PC-9 (cell line): ENCODE measurements at regions not wholly inside any gene's neighbourhood (a gene's known extent, or its start where the extent isn't known, plus 50 kb on each side); places are given as distances from the start of the nearest gene placed in this dataset.

Experiments used
- BruUV-seq: library from RNA; stranded (reverse); fragments of 400-500 nt; replicated peaks from 2 replicates; lab custom pipeline; 2021; lab: Mats Ljungman, UMichigan
- CTCF ChIA-PET: fragments of 300-600 bp; sonication (Branson Sonifier 250); formaldehyde crosslinking; loops from one replicate; lab custom pipeline; 2022; ENCODE audit warnings: antibody characterized with exemption; lab: Charles Lee
- POLR2A ChIA-PET: fragments of 300-600 bp; sonication (Branson Sonifier 250); formaldehyde crosslinking; loops from one replicate; lab custom pipeline; 2022; ENCODE audit warnings: antibody characterized with exemption; ENCODE audit not compliant: unreplicated experiment; lab: Charles Lee
- DNase-seq, 2 experiments: peaks; one replicate each; pipeline versions ENCODE4 v3.0.0 to v3.0.0-alpha.2; 2015 to 2022; ENCODE audit warnings: mixed read lengths in 1 of 2
- H2AFZ ChIP-seq: fragments of 200-600 bp; sonication (generic); 2 replicates; pipeline ENCODE4 v1.8.1; 2017; ENCODE audit warnings: antibody characterized with exemption
- H3F3A ChIP-seq: fragments of 200-600 bp; sonication (generic); 2 replicates; pipeline ENCODE4 v1.8.1; 2017; ENCODE audit warnings: antibody characterized with exemption, mild to moderate bottlenecking, low read depth; ENCODE audit not compliant: insufficient read depth
- H3K27ac ChIP-seq: fragments of 200-600 bp; sonication (generic); 2 replicates; pipeline ENCODE4 v1.6.1; 2016; ENCODE audit warnings: mixed run types
- H3K27me3 ChIP-seq: fragments of 200-600 bp; sonication (generic); 2 replicates; pipeline ENCODE4 v1.6.1; 2016; ENCODE audit warnings: low read depth, mixed run types; ENCODE audit not compliant: insufficient read depth
- H3K36me3 ChIP-seq: fragments of 200-600 bp; sonication (generic); 2 replicates; pipeline ENCODE4 v1.6.1; 2016; ENCODE audit warnings: low read depth, mixed run types
- H3K4me1 ChIP-seq: fragments of 200-600 bp; sonication (generic); replicated peaks from 2 replicates; pipeline ENCODE4 v1.6.1; 2016; ENCODE audit warnings: mixed run types; ENCODE audit not compliant: insufficient read depth
- H3K4me2 ChIP-seq: fragments of 200-600 bp; sonication (generic); 2 replicates; pipeline ENCODE4 v1.6.1; 2017; ENCODE audit warnings: mixed run types
- H3K4me3 ChIP-seq: fragments of 200-600 bp; sonication (generic); 2 replicates; pipeline ENCODE4 v1.6.1; 2016; ENCODE audit warnings: mixed run types
- H3K79me2 ChIP-seq: fragments of 200-600 bp; sonication (generic); 2 replicates; pipeline ENCODE4 v1.6.1; 2017; ENCODE audit warnings: low read depth, mixed run types
- H3K9me2 ChIP-seq: fragments of 200-600 bp; sonication (generic); 2 replicates; pipeline ENCODE4 v1.8.1; 2017; ENCODE audit warnings: mild to moderate bottlenecking; ENCODE audit not compliant: insufficient read depth
- H3K9me3 ChIP-seq: fragments of 200-600 bp; sonication (generic); 2 replicates; pipeline ENCODE4 v1.8.1; 2016; ENCODE audit warnings: low read depth; ENCODE audit not compliant: insufficient read depth
- H4K20me1 ChIP-seq: fragments of 200-600 bp; sonication (generic); 2 replicates; pipeline ENCODE4 v1.8.1; 2017; ENCODE audit not compliant: insufficient read depth
- CTCF ChIP-seq: fragments of 200-600 bp; sonication (generic); conservative IDR thresholded peaks from 2 replicates; pipeline ENCODE4 v1.6.1; 2017; ENCODE audit warnings: mixed run types, antibody characterized with exemption, mild to moderate bottlenecking, moderate library complexity
- EZH2 ChIP-seq: fragments of 200-600 bp; sonication (generic); IDR thresholded peaks from 2 replicates; pipeline ENCODE4 v1.8.0; 2017; ENCODE audit warnings: antibody characterized with exemption, low read depth
- intact Hi-C: fragments of 100-400 bp; cut with micrococcal nuclease; formaldehyde crosslinking; loops from one replicate; pipeline ENCODE4 v1.10.0; 2022; ENCODE audit not compliant: unreplicated experiment

DNA sequence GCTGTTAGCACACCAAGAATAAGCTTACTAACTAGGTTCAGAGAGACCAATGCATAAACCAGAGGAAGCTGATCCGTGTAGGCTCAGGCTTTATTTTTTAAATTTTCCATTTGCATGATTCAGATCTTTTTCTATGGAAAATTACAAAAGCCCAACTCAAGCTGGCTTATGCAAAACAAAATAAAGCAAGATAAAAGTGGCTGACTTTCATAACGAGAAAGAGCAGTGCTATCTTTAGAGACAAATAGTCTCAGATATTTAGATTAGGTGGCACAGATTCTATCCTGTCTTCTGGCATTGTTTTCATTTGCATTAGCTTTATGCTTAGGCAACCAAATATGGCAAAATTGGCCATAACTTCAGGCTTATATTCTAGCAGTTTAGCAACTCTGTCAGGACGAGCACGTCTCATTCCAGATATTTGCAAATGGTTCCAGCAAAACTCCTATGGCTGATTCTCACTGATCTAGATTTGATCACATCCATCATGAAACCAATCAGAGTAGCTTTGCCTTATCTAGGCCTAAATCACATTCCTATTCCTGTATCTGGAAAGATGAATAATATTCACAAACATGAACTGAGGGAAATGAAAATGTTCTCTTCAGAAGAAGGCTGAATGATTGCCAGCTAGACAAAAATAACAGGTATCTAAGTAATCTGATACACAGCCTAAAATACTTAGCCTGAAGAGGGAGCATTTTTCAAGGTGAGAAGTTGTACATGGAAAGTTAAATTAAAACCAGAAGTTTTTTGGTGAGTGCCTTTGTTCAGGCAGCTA lies 216.4 kb upstream of the DPPA4 start:
- Histone ChIP-seq H3K9me3 (peaks cover 9% of the 10 kb centered on the region), H3K4me2 (no peak overlapping the region), H3F3A (no peaks in the 10 kb centered on the region), H3K27me3 (no peaks in the 10 kb centered on the region), H3K4me1 (no peaks in the 10 kb centered on the region), H2AFZ (no peak overlapping the region), H4K20me1 (no peaks in the 10 kb centered on the region), H3K9me2 (no peaks in the 10 kb centered on the region), H3K27ac (no peak overlapping the region), H3K36me3 (no peaks in the 10 kb centered on the region), H3K79me2 (no peaks in the 10 kb centered on the region), H3K4me3 (no peak overlapping the region)
- CTCF ChIA-PET: interaction anchor here (1.1 kb wide), 1 partner anchor 132 kb away, joined by 3 read pairs; no protein-coding TSS in a partner anchor
- intact Hi-C loops: loop anchor here (2.0 to 5.0 kb wide), 3 partner anchors 89 to 149 kb away; no protein-coding TSS in a partner anchor
- TF ChIP-seq CTCF: peak; percentile 57
- TF ChIP-seq EZH2: no peak
- POLR2A ChIA-PET: interaction anchor here (0.6 to 0.7 kb wide), 2 partner anchors 1031 to 1444 kb away, joined by 3 to 4 read pairs; no protein-coding TSS in a partner anchor
- peak; percentile 27 to 58 for DNase-seq
- BruUV-seq: no TSS peak

DNA sequence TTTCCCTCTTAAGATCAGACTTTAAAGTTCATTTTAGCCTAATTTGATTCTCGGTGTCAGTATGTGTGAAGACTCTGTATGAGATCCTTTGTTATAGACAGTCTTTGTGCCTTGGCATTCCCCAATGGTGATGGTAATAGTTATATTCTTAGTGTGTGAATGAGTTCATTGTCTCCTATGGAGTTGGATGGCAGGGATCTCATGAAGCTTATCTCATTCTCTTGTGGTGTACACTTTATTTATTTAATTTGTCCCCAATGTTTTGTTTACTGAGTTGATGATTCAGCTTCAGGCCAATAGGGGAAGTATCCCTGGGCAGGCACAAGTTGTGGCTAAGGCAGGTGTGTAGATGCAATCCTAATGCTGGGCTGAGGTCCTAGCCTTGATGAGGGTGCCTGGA lies 222.0 kb upstream of the DPPA4 start:
- Histone ChIP-seq H3K27me3 (no peaks in the 10 kb centered on the region), H3K4me2 (no peak overlapping the region), H2AFZ (no peak overlapping the region), H4K20me1 (no peaks in the 10 kb centered on the region), H3F3A (no peaks in the 10 kb centered on the region), H3K27ac (no peak overlapping the region), H3K79me2 (no peaks in the 10 kb centered on the region), H3K9me2 (no peaks in the 10 kb centered on the region), H3K4me1 (no peaks in the 10 kb centered on the region), H3K4me3 (no peak overlapping the region), H3K9me3 (peaks cover 9% of the 10 kb centered on the region), H3K36me3 (no peaks in the 10 kb centered on the region)
- no TSS peak for BruUV-seq
- POLR2A ChIA-PET: no interaction called here
- intact Hi-C loops: no loop called here
- CTCF ChIA-PET: interaction anchor here (0.8 kb wide), 1 partner anchor 1365 kb away, joined by 3 read pairs; no protein-coding TSS in a partner anchor
- TF ChIP-seq EZH2: no peak
- no peak for TF ChIP-seq CTCF
- peak; percentile 12 to 58 for DNase-seq

GRCh38 chr3:109563149-109563548 lies 225.8 kb upstream of the DPPA4 start:
- TF ChIP-seq CTCF: no peak
- TF ChIP-seq EZH2: no peak
- Histone ChIP-seq H3K27me3 (no peaks in the 10 kb centered on the region), H3K36me3 (no peaks in the 10 kb centered on the region), H4K20me1 (no peaks in the 10 kb centered on the region), H3K4me2 (no peak overlapping the region), H3K27ac (no peak overlapping the region), H2AFZ (no peak overlapping the region), H3K9me3 (peaks cover 5% of the 10 kb centered on the region; the same call in 1 of the 2 replicates), H3F3A (no peaks in the 10 kb centered on the region), H3K79me2 (no peaks in the 10 kb centered on the region), H3K4me1 (no peaks in the 10 kb centered on the region), H3K9me2 (peaks cover 2% of the 10 kb centered on the region; the same call in 1 of the 2 replicates), H3K4me3 (no peak overlapping the region)
- intact Hi-C loops: no loop called here
- ChIA-PET POLR2A (no interaction called here), CTCF (no interaction called here)
- DNase-seq: no peak
- no TSS peak for BruUV-seq
